Cerebellar nuclear complex (tissue), 1 donor: ENCODE measurements at regions not wholly inside any gene's neighbourhood (a gene's known extent, or its start where the extent isn't known, plus 50 kb on each side); places are given as distances from the start of the nearest gene placed in this dataset.
"Not testable (repeated sequence)": the region's sequence is repeated elsewhere in the genome, so short reads cannot be mapped to it uniquely, and the experiment has no call there.

Experiments used
- DNase-seq, 2 experiments: peaks; one replicate each; lab custom pipeline; 2025; lab: John Stamatoyannopoulos, UW

- no peak for DNase-seq
Observed at GRCh38 chr3:8143186-8143585, 358.4 kb upstream of the LMCD1 start.

- DNase-seq: no peak
Observed at GRCh38 chr3:8145661-8146060, 356.0 kb upstream of the LMCD1 start.

- no peak for DNase-seq
Observed at GRCh38 chr3:8147711-8148110, 353.9 kb upstream of the LMCD1 start.

- no peak for DNase-seq
Observed at GRCh38 chr3:8152821-8153418, 348.7 kb upstream of the LMCD1 start.

GRCh38 chr3:8153800-8154199, 347.8 kb upstream of the LMCD1 start:
- DNase-seq: no peak

GRCh38 chr3:8154617-8155016, 347.0 kb upstream of the LMCD1 start:
- DNase-seq: no peak

GRCh38 chr3:8156138-8156537, 345.5 kb upstream of the LMCD1 start:
- DNase-seq: no peak

- DNase-seq: no peak
Observed at GRCh38 chr3:8156831-8157230, 344.8 kb upstream of the LMCD1 start.

GRCh38 chr3:8157640-8158039, 344.0 kb upstream of the LMCD1 start:
- DNase-seq: no peak

GRCh38 chr3:8164145-8164544, 337.5 kb upstream of the LMCD1 start:
- no peak for DNase-seq

- DNase-seq: no peak
Observed at GRCh38 chr3:8166014-8166413, 335.6 kb upstream of the LMCD1 start.

GRCh38 chr3:8170971-8171508, 330.6 kb upstream of the LMCD1 start:
- DNase-seq: no peak

GRCh38 chr3:8173892-8174291, 327.7 kb upstream of the LMCD1 start:
- no peak for DNase-seq

GRCh38 chr3:8176759-8177483, 324.7 kb upstream of the LMCD1 start:
- DNase-seq: not testable (repeated sequence)

- not testable (repeated sequence) for DNase-seq
Observed at GRCh38 chr3:8178516-8178915, 323.1 kb upstream of the LMCD1 start.

- DNase-seq: no peak
Observed at GRCh38 chr3:8182904-8183303, 318.7 kb upstream of the LMCD1 start.

GRCh38 chr3:8183627-8184026, 318.0 kb upstream of the LMCD1 start:
- DNase-seq: no peak

GRCh38 chr3:8186213-8186612, 315.4 kb upstream of the LMCD1 start:
- DNase-seq: no peak

GRCh38 chr3:8187996-8188395, 313.6 kb upstream of the LMCD1 start:
- DNase-seq: no peak

- DNase-seq: no peak
Observed at GRCh38 chr3:8189051-8189450, 312.6 kb upstream of the LMCD1 start.

GRCh38 chr3:8191406-8191805, 310.2 kb upstream of the LMCD1 start:
- DNase-seq: no peak

GRCh38 chr3:8197384-8197783, 304.2 kb upstream of the LMCD1 start:
- no peak for DNase-seq

GRCh38 chr3:8198605-8199004, 303.0 kb upstream of the LMCD1 start:
- DNase-seq: no peak

- DNase-seq: peak in 1 of 2 experiments; percentile 10
Observed at GRCh38 chr3:8200996-8201395, 300.6 kb upstream of the LMCD1 start.
